Loucy (cell line): ENCODE measurements at regions not wholly inside any gene's neighbourhood (a gene's known extent, or its start where the extent isn't known, plus 50 kb on each side); places are given as distances from the start of the nearest gene placed in this dataset.
"Not testable (repeated sequence)": the region's sequence is repeated elsewhere in the genome, so short reads cannot be mapped to it uniquely, and the experiment has no call there.

Experiments used
- EZH2phosphoT487 ChIP-seq: fragments of 200-600 bp; IDR thresholded peaks from 2 replicates; pipeline ENCODE4 v1.6.1; 2018; ENCODE audit warnings: antibody characterized with exemption, mild to moderate bottlenecking, moderate library complexity, borderline replicate concordance
- TF ChIP-seq, protein P1 (sequence below): fragments of 200-600 bp; sonication (generic); conservative IDR thresholded peaks from 2 replicates; pipeline ENCODE4 v1.5.1; 2014; ENCODE audit warnings: mild to moderate bottlenecking, antibody characterized with exemption, low read length

DNA sequence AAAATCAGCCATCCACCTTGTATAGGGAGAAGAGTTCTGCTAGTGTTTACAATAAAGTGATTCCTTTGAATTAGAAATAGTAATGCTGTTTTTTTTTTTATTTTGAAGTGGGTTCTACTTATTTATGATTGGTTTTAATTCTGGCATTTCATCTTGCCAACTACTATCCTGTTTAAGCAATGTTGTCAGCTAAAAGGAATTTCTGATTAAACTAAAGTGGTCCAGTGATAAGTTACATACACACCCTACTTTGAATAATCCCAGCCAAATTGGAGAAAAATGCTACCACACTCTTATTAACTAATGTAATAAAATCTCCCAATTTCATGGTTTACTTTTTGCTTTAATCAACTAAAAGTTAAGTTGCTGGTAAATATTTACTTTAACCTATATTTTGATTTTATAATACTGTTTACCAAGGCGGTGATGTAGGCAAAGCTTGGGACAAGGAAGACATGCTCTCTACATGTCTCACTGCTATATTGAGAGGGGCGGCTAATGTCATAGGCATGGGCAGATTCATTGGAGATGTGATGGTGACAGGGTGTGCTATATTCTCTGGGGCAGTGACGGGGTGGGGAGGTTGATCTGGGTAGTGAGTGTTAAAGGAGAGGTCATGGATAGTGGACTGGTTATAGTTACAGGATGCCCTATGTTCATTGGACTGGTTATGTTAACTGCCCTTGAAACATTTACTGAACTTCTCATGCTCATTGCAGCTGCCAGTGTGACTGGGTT is 85.8 kb upstream of the PLAAT1 start:
- not testable (repeated sequence) for TF ChIP-seq EZH2phosphoT487
- TF ChIP-seq, protein P1, sequence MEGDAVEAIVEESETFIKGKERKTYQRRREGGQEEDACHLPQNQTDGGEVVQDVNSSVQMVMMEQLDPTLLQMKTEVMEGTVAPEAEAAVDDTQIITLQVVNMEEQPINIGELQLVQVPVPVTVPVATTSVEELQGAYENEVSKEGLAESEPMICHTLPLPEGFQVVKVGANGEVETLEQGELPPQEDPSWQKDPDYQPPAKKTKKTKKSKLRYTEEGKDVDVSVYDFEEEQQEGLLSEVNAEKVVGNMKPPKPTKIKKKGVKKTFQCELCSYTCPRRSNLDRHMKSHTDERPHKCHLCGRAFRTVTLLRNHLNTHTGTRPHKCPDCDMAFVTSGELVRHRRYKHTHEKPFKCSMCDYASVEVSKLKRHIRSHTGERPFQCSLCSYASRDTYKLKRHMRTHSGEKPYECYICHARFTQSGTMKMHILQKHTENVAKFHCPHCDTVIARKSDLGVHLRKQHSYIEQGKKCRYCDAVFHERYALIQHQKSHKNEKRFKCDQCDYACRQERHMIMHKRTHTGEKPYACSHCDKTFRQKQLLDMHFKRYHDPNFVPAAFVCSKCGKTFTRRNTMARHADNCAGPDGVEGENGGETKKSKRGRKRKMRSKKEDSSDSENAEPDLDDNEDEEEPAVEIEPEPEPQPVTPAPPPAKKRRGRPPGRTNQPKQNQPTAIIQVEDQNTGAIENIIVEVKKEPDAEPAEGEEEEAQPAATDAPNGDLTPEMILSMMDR: not testable (repeated sequence)
